ENCODE measurements at regions not wholly inside any gene's neighbourhood (a gene's known extent, or its start where the extent isn't known, plus 50 kb on each side); places are given as distances from the start of the nearest gene placed in this dataset.

DNA sequence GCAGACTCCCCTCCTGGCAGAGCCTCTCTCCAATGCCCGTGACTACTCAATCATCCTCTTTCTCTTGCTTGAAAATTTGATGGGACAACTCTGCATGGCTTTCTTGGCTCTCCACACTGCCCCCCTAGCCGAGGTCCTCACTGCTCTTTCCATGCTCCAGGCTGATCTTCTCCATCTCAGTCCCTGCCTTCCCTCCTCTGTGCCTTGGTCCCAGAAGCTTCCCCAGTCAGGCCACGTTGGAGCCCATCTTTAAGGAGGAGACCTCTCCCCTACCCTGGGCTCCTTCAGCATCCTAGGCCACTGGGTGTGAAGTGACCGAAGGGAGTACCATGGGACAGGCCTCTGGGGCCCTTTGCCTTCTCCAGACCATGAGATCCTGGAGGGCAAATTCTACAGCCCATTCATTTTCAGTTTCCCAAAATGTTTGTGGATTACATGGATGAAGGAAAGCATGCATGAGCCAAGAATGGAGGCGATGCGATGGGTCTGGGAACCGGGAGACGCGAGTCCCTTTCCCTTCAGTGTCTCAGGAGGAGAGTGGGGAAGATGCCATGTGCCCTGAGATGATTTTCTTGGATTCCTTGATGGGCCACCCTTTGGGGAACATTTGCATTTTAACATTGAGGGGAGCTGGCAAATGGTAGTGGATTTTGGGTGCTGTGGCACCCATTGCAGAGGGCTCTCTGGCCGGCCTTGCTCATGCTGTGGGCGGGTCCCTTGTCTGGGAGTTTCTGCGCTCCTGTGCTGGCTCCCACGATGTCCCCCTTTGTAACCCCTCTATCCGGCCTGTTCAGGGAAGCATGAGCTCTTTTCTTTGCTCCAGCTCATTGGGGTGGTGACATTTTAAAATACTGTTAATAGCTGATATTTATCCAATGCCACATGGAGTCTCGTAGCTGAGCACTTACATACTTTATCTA is 376.6 kb downstream of the RPS24 start:
- no peak for TF ChIP-seq EGR1 (IDR thresholded peaks at IDR 0.05)
- no peak for TF ChIP-seq CEBPB (IDR thresholded peaks at IDR 0.05)
- TF ChIP-seq, protein P1, sequence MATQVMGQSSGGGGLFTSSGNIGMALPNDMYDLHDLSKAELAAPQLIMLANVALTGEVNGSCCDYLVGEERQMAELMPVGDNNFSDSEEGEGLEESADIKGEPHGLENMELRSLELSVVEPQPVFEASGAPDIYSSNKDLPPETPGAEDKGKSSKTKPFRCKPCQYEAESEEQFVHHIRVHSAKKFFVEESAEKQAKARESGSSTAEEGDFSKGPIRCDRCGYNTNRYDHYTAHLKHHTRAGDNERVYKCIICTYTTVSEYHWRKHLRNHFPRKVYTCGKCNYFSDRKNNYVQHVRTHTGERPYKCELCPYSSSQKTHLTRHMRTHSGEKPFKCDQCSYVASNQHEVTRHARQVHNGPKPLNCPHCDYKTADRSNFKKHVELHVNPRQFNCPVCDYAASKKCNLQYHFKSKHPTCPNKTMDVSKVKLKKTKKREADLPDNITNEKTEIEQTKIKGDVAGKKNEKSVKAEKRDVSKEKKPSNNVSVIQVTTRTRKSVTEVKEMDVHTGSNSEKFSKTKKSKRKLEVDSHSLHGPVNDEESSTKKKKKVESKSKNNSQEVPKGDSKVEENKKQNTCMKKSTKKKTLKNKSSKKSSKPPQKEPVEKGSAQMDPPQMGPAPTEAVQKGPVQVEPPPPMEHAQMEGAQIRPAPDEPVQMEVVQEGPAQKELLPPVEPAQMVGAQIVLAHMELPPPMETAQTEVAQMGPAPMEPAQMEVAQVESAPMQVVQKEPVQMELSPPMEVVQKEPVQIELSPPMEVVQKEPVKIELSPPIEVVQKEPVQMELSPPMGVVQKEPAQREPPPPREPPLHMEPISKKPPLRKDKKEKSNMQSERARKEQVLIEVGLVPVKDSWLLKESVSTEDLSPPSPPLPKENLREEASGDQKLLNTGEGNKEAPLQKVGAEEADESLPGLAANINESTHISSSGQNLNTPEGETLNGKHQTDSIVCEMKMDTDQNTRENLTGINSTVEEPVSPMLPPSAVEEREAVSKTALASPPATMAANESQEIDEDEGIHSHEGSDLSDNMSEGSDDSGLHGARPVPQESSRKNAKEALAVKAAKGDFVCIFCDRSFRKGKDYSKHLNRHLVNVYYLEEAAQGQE (IDR thresholded peaks at IDR 0.05; ENCODE audit: low read depth) = no peak

Measured in Ishikawa (cell line).